Kidney capillary endothelial cell (primary cell): ENCODE measurements at regions not wholly inside any gene's neighbourhood (a gene's known extent, or its start where the extent isn't known, plus 50 kb on each side); places are given as distances from the start of the nearest gene placed in this dataset.
A peak's percentile ranks its signal among the peaks of the same experiment; 100 is the strongest.
"Not testable (repeated sequence)": the region's sequence is repeated elsewhere in the genome, so short reads cannot be mapped to it uniquely, and the experiment has no call there.

Experiments
- DNase-seq: peaks from one replicate; pipeline ENCODE4 v3.0.0-alpha.2; 2018; ENCODE audit warnings: low spot score

DNA sequence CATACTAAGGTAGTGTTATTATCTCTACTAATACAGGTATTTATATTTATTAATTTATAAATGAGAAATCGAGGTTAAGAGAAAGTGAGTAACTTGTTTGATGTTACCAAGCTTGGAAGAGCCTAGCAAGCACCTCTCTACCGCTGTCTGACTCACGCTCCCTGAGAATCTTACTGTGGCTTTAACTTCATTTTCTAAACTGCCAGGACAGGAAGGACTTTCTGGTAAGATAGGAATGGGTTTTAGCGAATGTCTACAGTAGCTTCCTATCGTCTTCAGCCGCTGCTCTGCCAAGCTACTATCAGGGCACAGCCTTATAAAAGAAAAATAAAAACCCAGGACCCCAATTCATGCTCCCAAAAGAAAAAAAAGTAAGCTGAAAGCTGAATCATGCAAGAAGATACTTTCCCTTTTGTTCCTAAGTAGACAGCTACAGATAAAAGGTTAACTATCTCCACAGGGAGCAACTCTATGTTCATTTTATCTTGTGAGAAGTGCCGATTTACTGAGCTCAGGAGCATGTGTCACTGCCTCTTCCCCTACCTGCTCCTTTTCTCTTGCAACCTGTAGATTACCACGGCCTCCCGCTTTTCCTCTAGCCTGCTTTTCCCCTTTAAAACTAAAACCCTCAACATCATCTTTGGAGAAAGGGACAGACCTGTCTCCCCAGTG lies 60.2 kb downstream of the THNSL1 start:
- no peak for DNase-seq

DNA sequence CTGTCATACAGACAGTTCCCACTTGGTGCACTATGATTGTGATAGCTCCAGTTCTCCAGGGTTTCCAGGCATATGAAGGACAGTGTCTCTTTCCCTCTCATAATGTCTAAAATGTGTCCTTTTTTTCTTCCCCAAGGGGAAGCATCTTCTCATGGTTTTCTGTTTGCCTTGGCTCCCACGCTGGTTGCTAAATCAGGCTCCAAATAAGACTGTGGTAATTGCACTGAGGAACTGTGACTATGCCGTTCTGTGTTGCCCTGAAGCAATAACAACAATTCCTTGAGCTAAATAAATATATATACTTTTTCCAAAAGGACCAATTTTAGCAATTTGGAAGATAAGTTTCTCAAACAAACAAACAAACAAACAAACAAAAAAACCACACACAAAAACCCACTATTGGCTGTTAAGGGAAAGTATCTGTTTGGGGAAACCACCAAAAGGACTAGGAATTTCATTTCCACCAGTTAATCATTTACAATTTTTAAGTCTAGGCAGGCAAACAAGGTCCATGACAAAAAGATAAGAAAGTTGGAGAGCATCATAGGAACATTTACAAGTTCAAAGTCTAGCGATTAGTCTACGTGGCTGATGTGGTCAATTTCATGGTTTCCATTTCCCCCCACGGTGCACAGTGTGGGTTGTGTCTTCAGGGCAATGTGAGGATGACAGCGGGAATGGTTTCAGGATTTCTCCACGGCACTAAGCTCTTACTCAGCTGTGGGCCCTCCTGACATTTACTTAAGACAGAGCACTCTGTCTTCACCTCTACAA lies 62.4 kb downstream of the THNSL1 start:
- no peak for DNase-seq

DNA sequence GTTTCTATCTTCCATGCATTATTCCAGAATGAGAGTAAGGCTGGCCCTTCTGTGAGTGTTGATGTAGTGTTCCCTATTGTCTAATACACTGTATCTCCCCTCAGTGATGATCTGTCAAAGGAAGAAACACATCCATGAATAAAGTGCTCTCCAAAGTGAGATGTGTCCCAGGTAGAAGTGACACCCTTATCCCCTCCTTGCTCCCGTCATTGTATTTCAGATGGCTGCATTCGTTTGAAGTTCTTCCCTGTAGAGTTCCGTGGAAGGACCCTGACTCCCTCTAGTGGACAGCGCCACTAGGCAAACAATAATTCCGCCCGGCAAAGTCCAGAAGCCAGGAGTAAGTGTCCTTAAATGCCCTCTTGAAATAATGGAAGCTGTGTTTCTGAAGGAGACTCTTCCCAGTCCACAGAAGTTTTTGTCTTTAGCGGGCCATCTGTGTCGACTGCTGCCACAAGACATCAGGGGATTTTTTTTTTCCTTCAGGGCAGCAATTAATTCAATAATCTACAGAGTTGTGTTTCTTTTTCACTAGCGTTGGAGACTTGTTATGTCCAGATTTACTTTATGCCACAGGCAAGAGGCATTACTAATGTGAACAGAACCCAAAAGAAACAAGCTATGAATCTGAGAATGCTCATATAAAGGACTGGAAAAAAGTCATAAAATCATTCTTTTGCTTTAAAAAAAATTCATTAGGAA lies 64.6 kb downstream of the THNSL1 start:
- peak; percentile 84 for DNase-seq

DNA sequence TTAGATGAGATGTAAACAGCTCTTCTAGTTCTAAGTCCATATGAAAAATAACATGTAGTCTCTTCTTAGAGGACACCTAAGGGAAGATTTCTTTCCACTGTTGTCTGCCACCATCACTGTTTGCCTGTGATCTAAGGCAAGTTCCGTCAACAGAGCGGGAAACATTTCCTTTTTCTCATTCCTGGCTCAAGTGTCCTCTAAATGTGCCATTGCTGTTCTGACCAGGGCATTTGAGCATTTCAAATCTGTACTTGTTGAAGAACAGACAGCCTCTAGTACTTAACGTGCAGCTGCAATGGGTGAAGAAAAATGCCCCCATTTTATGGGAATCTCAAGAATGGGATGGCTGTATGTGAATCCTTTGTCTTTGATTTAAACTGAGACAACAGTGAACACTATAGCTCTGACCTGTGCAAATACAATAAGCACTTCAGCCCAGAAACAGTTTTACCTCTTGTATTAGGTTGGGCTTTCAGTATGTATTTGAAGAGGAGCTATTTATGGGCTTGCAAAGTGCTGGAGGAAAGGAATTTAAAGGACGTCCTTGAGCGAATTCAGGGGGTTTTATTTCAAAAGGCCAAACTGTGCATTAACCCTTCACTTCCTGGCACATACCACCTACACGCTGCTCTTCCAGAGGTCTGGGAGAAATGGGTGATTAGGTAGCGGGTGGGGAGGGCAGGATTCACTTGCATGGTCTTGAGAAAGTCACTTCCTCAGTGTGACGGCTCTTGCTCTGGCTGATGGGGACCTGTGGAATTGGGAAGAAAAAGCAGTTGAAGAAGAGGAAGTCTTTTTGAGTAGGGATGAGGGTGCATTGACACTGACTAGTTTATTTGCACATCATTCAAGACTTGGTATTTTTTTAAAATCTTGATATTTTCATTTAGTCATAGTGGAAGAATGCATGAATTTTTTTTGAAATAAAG lies 66.1 kb downstream of the THNSL1 start:
- no peak for DNase-seq

DNA sequence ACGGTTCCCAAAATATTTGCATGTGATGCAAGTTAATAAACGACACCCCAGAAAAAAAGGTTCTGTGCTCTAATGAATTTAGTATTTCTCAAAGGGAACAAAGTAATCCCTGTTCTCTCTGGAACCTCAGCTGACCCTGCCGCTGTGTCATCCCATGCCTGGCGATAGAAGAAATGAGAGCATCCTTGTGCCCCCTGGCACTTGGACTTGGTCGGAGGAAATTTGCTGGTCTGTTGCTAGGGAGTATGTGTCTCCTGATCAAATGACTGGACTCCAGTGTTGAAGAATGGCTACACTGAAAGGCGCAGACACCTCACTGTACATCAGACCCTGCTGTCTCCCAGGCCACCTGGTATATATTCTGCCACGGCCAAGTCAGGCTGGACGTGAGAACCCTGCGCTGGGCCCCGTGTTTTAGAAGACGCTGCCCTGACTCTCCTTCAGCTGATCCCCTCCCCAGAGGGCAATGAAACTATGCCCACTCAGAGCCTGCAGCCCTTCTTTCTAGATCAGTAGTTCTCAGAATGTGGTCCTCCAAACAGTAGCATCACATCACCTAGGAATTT lies 67.2 kb downstream of the THNSL1 start:
- DNase-seq = no peak

DNA sequence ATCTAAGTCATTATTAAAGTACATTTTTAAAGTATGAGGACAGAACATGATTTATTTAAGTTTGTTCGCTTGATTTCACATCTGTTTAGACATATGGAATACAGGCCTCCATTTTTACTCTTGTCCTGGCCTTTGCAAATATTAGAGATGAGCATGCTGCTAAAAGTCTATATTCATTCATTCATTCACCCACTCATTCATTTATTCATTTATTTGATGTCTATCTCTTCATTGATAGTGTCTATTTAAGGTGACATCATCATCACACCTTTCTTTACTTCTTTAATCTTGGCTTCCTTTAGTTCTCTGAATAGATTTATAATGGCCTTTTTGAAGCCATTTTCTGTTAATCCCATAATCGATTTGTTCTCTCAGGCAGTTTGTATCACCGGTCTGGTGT lies 68.0 kb downstream of the THNSL1 start:
- no peak for DNase-seq

DNA sequence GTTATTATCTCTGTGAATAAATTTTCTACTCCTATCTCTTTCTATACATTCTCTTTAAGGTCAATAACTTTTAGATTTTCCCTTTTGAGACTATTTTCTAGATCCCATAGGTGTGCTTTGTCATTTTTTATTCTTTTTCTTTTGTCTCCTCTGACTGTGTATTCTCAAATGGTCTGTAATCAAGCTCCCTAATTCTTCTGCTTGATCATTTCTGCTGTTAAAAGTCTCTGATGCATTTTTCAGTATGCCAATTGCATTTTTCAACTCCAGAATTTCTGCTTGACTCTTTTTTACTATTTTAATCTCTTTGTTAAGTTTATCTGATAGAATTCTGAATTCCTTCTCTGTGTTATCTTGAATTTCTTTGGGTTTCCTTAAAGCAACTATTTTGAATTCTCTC lies 78.2 kb downstream of the THNSL1 start:
- no peak for DNase-seq

DNA sequence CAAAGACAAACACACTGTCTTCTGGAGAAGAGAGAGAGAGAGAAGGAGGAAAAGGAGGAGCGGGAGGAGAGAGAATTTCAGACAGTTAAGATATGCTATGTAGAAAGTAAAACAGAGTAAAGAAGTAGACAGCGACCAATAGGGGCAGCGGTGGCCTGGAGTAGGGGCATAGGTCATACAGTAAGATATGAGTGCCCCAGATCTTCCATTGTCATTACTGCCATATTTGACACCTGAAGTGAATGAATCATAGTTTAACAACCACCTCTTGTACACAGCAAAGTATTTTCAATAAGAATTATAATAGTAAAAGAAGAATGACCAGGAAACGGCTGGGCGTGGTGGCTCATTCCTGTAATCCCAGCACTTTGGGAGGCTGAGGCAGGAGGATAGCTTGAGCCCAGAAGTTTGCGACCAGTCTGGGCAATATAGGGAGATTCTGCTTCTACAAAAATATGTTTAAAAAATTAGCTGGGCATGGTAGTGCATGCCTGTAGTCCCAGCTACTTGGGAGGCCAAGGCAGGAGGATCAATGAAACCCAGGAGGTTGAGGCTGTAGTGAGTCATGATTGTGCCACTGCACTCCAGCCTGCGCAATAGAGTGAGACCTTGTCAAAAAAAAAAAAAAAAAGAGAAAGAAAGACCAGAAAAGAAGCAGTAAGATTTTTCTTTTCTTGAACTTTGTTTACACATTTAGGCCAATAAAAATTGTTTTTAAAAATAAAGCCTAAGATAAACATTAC lies 77.0 kb upstream of the GPR158 start:
- no peak for DNase-seq

DNA sequence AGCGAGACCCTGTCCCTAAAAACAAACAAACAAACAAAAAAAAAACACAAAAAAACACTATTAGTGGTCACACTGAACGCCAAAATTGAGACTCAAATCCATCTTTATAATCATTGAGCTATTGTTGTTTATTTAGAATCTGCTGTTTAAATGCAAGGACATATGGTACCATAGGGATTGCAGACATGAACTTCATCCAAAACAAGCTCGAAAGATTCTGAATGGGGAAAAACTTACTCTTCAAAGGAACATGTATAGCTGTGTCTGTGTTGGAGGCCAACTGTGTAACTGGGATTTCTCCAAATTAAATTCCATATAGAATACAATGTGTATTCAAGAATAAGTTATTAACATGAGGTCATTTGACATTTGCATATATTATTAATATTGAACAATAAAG lies 74.7 kb upstream of the GPR158 start:
- no peak for DNase-seq

DNA sequence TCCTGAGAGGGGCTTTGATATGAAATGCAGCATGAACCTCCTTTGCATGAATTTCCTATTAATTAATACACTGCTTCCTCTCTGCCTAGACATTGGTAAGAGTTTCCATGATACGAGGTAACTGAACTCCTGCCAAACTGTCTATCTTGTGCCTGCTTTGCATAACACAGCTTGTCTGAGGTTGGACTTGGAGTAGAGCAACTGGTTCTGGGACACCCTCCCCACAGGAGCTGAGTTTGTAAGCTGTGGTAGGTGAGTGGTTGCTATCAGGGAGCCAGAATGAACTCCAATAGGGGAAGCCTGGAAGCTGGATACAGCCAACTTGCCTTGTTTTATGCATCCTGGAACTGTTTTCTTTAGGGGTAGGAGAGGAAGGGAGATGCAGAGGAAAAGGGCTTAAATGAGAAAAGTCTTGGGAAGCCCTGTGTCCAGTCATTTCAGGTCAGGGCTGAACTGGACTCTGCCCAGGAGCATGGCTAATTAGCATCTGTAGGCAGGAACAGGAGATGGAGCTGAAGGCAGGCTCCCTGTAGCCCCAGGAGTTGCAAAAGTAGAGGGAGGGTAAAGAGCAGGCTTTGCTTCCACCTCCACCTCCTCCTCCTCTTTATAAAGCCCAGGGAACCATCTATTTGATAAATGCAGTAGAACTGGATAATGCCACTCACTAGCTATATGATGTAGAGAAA lies 73.2 kb upstream of the GPR158 start:
- no peak for DNase-seq

DNA sequence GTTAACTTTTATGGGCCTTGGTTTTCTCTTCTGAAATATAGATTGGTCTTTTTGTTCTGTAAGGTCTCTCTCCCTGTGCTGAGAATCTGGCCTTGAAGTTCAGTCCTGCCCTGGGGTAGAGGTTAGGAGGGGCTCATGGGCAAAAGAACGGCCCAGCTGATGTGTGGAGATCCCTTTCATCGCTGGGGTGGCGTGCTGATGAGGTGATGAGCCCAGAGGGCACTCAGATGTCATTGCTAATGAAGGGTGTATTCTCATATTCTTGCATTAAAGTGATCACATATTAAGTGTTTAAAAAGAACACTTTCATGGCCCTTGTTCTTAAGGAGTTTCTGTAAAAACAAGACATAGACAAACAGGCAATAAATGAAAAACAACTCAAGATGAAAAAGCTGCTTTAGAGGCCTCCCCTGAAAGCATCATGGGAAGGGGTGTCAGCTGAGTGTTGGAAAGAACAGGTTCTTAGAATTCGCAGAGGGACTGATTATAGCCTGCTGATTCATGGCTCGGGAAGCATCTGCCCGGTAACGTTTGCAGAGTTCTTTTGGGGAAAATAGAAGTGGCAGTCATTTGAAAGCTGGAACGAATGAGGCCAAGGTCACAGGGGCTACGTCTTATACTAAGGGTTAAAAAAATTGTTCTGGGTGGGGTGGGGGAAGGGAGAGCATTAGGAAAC lies 72.5 kb upstream of the GPR158 start:
- no peak for DNase-seq

DNA sequence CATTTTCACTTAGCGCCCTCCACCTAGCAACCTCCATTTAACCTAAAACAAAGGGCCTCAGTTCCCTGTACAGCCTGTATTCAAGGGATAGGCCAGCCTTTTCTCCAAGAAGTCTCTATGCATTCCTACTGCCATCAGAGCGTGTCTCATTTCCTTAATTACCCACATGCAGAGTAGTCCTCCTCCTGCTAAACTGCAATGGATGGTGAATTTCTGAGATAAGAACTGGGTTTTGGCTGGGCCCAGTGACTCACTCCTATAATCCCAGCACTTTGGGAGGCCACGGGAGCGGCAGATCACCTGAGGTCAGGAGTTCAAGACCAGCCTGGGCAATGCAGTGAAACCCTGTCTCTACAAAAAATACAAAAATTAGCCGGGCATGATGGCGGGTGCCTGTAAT lies 71.1 kb upstream of the GPR158 start:
- DNase-seq = no peak

DNA sequence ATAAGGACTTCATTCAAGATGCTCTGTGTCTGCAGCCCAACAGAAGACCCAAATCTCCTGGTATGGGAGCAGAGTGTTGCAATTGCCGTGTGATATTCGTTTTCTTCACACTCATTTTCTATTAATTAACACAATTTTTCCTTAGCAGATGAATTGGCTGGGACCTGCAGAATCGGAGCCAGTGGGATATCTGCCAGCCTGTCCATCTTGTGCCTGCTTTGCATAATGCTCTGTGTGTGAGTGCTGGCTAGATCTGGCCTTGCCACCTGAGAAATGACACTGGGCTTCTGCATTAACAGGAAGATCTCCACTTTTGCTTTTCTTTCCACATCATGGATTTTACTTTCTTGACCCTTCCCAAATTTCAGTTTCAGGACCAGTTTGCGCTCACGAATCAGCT lies 70.4 kb upstream of the GPR158 start:
- no peak for DNase-seq

DNA sequence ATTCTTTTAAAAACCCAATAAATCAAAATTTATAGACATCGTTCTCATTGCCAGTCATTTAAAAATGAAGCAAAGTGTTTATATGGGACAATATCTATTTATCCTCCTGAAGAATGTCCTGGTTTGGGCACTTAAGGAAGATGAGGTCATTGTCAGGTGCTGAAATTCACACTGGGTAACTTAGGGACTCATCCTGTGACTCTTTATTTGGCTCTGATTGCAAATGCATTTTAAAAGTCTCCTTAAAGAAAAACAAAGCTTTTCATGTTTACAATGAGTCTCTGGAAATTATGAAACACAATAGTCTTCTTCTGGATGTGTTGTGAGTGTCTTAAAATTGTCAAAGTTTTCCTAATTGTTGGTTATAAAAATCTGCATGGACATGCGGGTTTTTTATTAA lies 69.5 kb upstream of the GPR158 start:
- no peak for DNase-seq

DNA sequence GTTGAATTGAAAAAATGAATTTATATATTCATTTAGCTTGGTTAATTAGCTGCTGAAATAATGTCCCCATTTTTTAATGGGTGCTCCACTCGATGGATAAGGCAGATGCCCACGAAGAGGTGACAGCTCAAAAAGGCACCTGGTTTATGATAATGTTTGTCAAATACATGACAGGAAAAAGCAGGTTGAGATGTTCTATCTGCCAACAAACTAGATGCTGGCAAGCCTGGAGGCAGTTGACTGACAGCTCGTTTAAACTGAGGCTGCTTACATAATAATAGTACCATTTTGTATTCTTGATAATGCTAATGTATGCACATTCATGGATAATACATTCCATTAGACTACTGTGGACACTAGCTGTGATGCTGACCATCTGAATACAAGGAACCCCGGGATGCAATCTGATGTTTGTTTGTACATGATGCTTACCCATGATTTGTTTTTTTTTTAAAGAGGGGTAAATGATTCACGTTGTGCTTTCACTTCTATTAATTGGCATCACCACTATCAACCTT lies 69.0 kb upstream of the GPR158 start:
- DNase-seq = no peak

DNA sequence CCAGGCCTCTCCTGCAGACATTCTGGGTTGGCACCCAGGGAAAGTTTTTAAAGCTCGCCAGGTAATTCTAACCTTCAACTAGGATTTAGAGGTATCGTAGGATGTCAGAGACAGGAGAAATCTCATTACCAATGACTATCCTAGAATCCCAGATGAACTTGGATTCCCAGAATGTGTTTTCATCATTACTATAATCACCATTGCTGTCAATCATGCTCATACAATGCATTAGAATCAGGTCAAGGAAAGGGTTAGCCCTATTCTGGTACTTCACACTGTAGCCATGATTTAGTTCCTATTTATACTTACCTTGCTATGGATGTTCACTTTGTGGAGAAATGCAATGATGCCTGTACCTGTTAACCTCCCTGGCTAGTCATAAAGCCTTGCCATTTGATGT lies 67.0 kb upstream of the GPR158 start:
- DNase-seq = no peak

DNA sequence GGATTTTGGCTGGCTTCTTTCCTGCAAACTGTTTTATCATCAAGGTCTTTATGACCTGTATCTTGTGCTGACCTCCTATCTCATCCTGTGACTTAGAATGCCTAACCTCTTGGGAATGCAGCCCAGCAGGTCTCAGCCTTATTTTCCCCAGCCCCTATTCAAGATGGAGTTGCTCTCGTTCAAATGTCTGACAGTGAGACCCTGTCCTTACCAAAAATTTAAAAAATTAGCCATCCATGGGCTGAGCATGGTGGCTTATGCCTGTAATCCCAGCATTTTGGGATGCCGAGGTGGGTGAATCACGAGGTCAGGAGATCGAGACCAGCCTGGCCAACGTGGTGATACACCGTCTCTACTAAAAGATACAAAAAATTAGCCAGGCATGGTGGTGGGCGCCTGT lies 64.9 kb upstream of the GPR158 start:
- not testable (repeated sequence) for DNase-seq

DNA sequence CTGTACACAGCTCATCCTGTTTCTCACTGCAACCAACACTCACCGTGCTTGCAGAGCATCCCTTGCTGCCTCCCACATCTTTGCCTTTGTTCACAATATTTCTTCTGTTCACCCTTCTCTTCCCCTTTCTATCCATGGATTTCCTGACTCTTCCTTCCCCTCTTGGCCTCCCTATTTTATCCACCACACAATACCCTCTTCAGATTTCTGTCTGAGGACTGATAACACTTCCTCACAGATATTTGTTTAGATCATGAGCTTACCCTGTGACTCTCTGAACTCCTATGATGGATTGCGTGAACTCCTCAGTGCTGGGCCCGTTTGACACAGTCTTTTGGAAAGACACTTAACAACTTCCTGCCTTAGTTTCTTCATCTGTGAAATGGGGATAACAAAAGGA lies 62.8 kb upstream of the GPR158 start:
- no peak for DNase-seq

DNA sequence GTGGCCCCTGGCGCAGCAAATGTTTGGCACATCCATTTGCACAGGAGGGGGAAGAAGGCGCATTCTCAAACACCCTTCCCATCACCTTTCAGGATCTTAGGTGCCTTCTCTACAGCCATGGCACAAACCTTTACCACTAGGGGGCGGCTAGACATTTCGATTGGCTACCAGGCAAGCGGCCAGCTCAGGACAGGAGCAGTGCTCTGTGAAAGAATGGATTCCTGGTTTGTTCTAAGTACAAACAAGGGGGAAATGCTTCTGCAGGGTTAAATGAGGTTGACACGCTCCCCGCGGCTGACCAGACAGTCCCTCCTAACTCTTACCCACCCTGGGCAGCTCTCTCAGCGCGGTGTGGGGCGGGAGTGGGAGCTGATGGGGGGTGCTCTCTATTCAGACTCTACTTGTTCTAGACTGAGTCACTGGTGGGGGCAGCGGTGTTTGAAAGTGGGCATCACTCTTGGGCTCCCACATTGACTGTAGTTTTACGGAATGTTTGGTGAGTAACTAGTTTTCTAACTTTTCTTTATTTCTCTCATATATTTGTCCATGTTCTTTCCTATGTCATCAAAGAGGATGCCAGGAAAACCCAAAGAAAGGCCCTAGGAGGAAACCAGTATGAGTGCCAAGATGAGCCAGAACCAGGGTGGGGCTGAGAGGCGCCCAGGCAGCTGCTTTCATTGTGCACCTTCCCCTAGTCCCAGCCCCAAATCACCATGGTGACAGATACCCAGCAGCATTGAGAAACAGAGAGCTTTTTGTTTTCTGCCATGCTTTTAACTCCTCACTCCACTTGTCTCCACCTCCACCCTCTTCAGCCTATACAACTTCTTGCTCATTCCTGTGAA lies 61.4 kb upstream of the GPR158 start:
- DNase-seq = peak; percentile 69
